H9 (cell line): ENCODE measurements at regions not wholly inside any gene's neighbourhood (a gene's known extent, or its start where the extent isn't known, plus 50 kb on each side); places are given as distances from the start of the nearest gene placed in this dataset.

Experiments
- DNase-seq: peaks from one replicate; pipeline ENCODE4 v3.0.0-alpha.2; 2017
- H2AFZ ChIP-seq: one replicate; pipeline ENCODE4 v1.6.1; 2013; ENCODE audit warnings: mild to moderate bottlenecking, low read length, control low read depth, moderate library complexity
- H2AK5ac ChIP-seq: 2 replicates; pipeline ENCODE4 v1.6.1; 2013; ENCODE audit warnings: low read length, control low read depth, mixed read lengths; ENCODE audit not compliant: insufficient read length
- H2BK120ac ChIP-seq: one replicate; pipeline ENCODE4 v1.6.1; 2013; ENCODE audit warnings: low read depth, mild to moderate bottlenecking, low read length, control low read depth, inconsistent platforms; ENCODE audit not compliant: poor library complexity, severe bottlenecking
- H2BK12ac ChIP-seq: 2 replicates; pipeline ENCODE4 v1.6.1; 2013; ENCODE audit warnings: low read length, control low read depth, mixed read lengths, low read depth; ENCODE audit not compliant: insufficient read length
- H2BK15ac ChIP-seq: 2 replicates; pipeline ENCODE4 v1.6.1; 2013; ENCODE audit warnings: low read depth, low read length, control low read depth
- H2BK20ac ChIP-seq: one replicate; pipeline ENCODE4 v1.6.1; 2013; ENCODE audit warnings: low read depth, mild to moderate bottlenecking, low read length, control low read depth, inconsistent platforms; ENCODE audit not compliant: poor library complexity, severe bottlenecking
- H2BK5ac ChIP-seq: 2 replicates; pipeline ENCODE4 v1.6.1; 2013; ENCODE audit warnings: low read length, control low read depth, mixed read lengths; ENCODE audit not compliant: insufficient read length
- H3K14ac ChIP-seq: 2 replicates; pipeline ENCODE4 v1.6.1; 2013; ENCODE audit warnings: low read length, control low read depth; ENCODE audit not compliant: insufficient read depth
- H3K18ac ChIP-seq: 2 replicates; pipeline ENCODE4 v1.6.1; 2013; ENCODE audit warnings: low read depth, mild to moderate bottlenecking, mixed read lengths, low read length, control low read depth; ENCODE audit not compliant: insufficient read length
- H3K23ac ChIP-seq: 2 replicates; pipeline ENCODE4 v1.6.1; 2013; ENCODE audit warnings: low read length, control low read depth, mixed read lengths, low read depth; ENCODE audit not compliant: insufficient read length
- H3K23me2 ChIP-seq: 2 replicates; pipeline ENCODE4 v1.6.1; 2013; ENCODE audit warnings: low read depth, mild to moderate bottlenecking, mixed read lengths, low read length, control low read depth; ENCODE audit not compliant: insufficient read length, poor library complexity, severe bottlenecking
- H3K27ac ChIP-seq: 2 replicates; pipeline ENCODE4 v1.5.1; 2013; ENCODE audit warnings: low read length, control low read depth, mixed read lengths, low read depth; ENCODE audit not compliant: insufficient read length
- H3K27me3 ChIP-seq: 2 replicates; pipeline ENCODE4 v1.6.1; 2013; ENCODE audit warnings: low read length, control low read depth, inconsistent platforms; ENCODE audit not compliant: insufficient read depth
- H3K4ac ChIP-seq: 2 replicates; pipeline ENCODE4 v1.6.1; 2013; ENCODE audit warnings: low read depth, mild to moderate bottlenecking, control low read depth, inconsistent platforms, low read length, moderate library complexity
- H3K4me1 ChIP-seq: 2 replicates; pipeline ENCODE4 v1.6.1; 2013; ENCODE audit warnings: low read length, control low read depth, inconsistent platforms; ENCODE audit not compliant: insufficient read depth
- H3K4me2 ChIP-seq: 2 replicates; pipeline ENCODE4 v1.6.1; 2013; ENCODE audit warnings: low read length, control low read depth, mixed read lengths; ENCODE audit not compliant: insufficient read length, insufficient read depth
- H3K56ac ChIP-seq: 2 replicates; pipeline ENCODE4 v1.6.1; 2013; ENCODE audit warnings: low read depth, mild to moderate bottlenecking, mixed read lengths, low read length, control low read depth; ENCODE audit not compliant: insufficient read length
- H3K79me1 ChIP-seq: 2 replicates; pipeline ENCODE4 v1.6.1; 2013; ENCODE audit warnings: low read depth, mild to moderate bottlenecking, moderate library complexity, low read length, control low read depth, inconsistent platforms; ENCODE audit not compliant: insufficient read depth, poor library complexity, severe bottlenecking
- H3K79me2 ChIP-seq: 2 replicates; pipeline ENCODE4 v1.6.1; 2013; ENCODE audit warnings: low read length, control low read depth, inconsistent platforms; ENCODE audit not compliant: insufficient read depth
- H3K9ac ChIP-seq: 2 replicates; pipeline ENCODE4 v1.6.1; 2013; ENCODE audit warnings: low read length, control low read depth, mixed read lengths; ENCODE audit not compliant: insufficient read length; ENCODE audit errors: extremely low read depth
- H3K9me3 ChIP-seq: one replicate; pipeline ENCODE4 v1.6.1; 2013; ENCODE audit warnings: low read depth, low read length, inconsistent platforms; ENCODE audit not compliant: control insufficient read depth
- H3T11ph ChIP-seq: one replicate; pipeline ENCODE4 v1.6.1; 2013; ENCODE audit warnings: mild to moderate bottlenecking, low read length, control low read depth, inconsistent platforms
- H4K20me1 ChIP-seq: one replicate; pipeline ENCODE4 v1.6.1; 2013; ENCODE audit not compliant: control insufficient read depth, insufficient read length, insufficient read depth
- H4K5ac ChIP-seq: 2 replicates; pipeline ENCODE4 v1.6.1; 2013; ENCODE audit warnings: low read depth, mild to moderate bottlenecking, mixed read lengths, low read length, control low read depth; ENCODE audit not compliant: insufficient read length
- H4K8ac ChIP-seq: replicated peaks from 2 replicates; pipeline ENCODE4 v1.6.1; 2013; ENCODE audit warnings: low read length, control low read depth, mixed read lengths, low read depth; ENCODE audit not compliant: insufficient read length
- H4K91ac ChIP-seq: 2 replicates; pipeline ENCODE4 v1.6.1; 2013; ENCODE audit warnings: low read depth, mild to moderate bottlenecking, moderate library complexity, mixed read lengths, low read length, control low read depth; ENCODE audit not compliant: insufficient read length
- H3K27ac Mint-ChIP-seq, 3 experiments: 2 replicates in 2 of 3; 3 replicates in 1 of 3; pipeline ENCODE4 v1.8.0; 2020 to 2021; ENCODE audit warnings: mixed read lengths in 3 of 3, mild to moderate bottlenecking in 1 of 3, moderate library complexity in 1 of 3
- H3K27me3 Mint-ChIP-seq: 2 replicates; pipeline ENCODE4 v1.8.0; 2021; ENCODE audit warnings: low read depth, mild to moderate bottlenecking, moderate library complexity, mixed read lengths
- H3K36me3 Mint-ChIP-seq, 3 experiments: 2 replicates in 2 of 3; 3 replicates in 1 of 3; pipeline ENCODE4 v1.8.0; 2020 to 2021; ENCODE audit warnings: low read depth in 3 of 3, mixed read lengths in 3 of 3; ENCODE audit not compliant: insufficient read depth in 1 of 3
- H3K4me1 Mint-ChIP-seq, 2 experiments: 2 replicates each; pipeline ENCODE4 v1.8.0; 2020; ENCODE audit warnings: mixed read lengths in 2 of 2
- H3K4me3 Mint-ChIP-seq, 2 experiments: 2 replicates in 1 of 2; 3 replicates in 1 of 2; pipeline ENCODE4 v1.8.0; 2020 to 2021; ENCODE audit warnings: mild to moderate bottlenecking in 2 of 2, mixed read lengths in 2 of 2, moderate library complexity in 1 of 2
- H3K9me3 Mint-ChIP-seq, 2 experiments: 2 replicates in 1 of 2; 3 replicates in 1 of 2; pipeline ENCODE4 v1.8.0; 2020; ENCODE audit warnings: mild to moderate bottlenecking in 2 of 2, mixed read lengths in 2 of 2, moderate library complexity in 1 of 2
- CTCF ChIP-seq: fragments of 200-600 bp; sonication (generic); conservative IDR thresholded peaks from 3 replicates; pipeline ENCODE4 v1.8.0; 2021; ENCODE audit warnings: antibody characterized with exemption, mild to moderate bottlenecking
- WGBS: extraction: QIAGEN DNeasy Blood & Tissue Kit; methylation state at CpG from one replicate; pipeline ENCODE4 v1.1.7; 2013; ENCODE audit warnings: missing lambda C conversion rate, low lambda C conversion rate, mixed read lengths; ENCODE audit not compliant: insufficient read length; ENCODE audit errors: extremely low coverage; 5-methylcytosine and 5-hydroxymethylcytosine counted together

- Histone ChIP-seq H3K27me3 (no peaks in the 10 kb centered on the region), H4K5ac (no peak overlapping the region), H4K91ac (no peak overlapping the region), H3K23ac (no peak overlapping the region), H2BK120ac (no peak overlapping the region), H4K20me1 (no peaks in the 10 kb centered on the region), H3K56ac (no peak overlapping the region), H3K27ac (no peak overlapping the region), H3T11ph (no peak overlapping the region), H3K4me1 (no peaks in the 10 kb centered on the region), H3K9ac (no peak overlapping the region), H2BK12ac (no peak overlapping the region), H2BK15ac (no peak overlapping the region), H2AK5ac (no peak overlapping the region), H2AFZ (no peak overlapping the region), H2BK5ac (no peak overlapping the region), H3K4ac (no peak overlapping the region), H4K8ac (no peak overlapping the region), H3K79me1 (no peaks in the 10 kb centered on the region), H3K23me2 (no peaks in the 10 kb centered on the region), H3K18ac (no peak overlapping the region), H3K4me2 (no peak overlapping the region), H3K14ac (no peak overlapping the region), H2BK20ac (no peak overlapping the region), H3K79me2 (no peaks in the 10 kb centered on the region), H3K9me3 (no peaks in the 10 kb centered on the region)
- Mint-ChIP-seq H3K9me3 (no peaks in the 10 kb centered on the region), H3K27me3 (no peaks in the 10 kb centered on the region), H3K36me3 (no peaks in the 10 kb centered on the region), H3K4me3 (no peak overlapping the region), H3K27ac (no peak overlapping the region), H3K4me1 (no peaks in the 10 kb centered on the region)
- DNase-seq: no peak
- TF ChIP-seq CTCF: no peak
- no CpG with 5 or more reads among the region's 3 CpGs for WGBS
Measured at GRCh38 chr5:97735209-97735608, 552.2 kb upstream of the RIOK2 start.
